Common myeloid progenitor, CD34-positive (primary cell): ENCODE measurements at regions not wholly inside any gene's neighbourhood (a gene's known extent, or its start where the extent isn't known, plus 50 kb on each side); places are given as distances from the start of the nearest gene placed in this dataset.

Source experiments
- CTCF ChIA-PET: fragments of 350-600 bp; sonication (Branson Sonifier 250); formaldehyde crosslinking; loops from one replicate; lab custom pipeline; 2021; ENCODE audit warnings: antibody characterized with exemption; lab: Charles Lee
- POLR2A ChIA-PET: fragments of 350-600 bp; sonication (Branson Sonifier 250); formaldehyde crosslinking; loops from one replicate; lab custom pipeline; 2021; ENCODE audit warnings: antibody characterized with exemption; lab: Charles Lee
- DNase-seq, 3 donors: peaks; one replicate each; pipeline versions ENCODE4 v3.0.0 to v3.0.0-alpha.2; 2013
- H3K27ac ChIP-seq, 2 experiments: 1 replicate in 1 of 2; 2 replicates in 1 of 2; pipeline ENCODE4 v1.7.0; 2013; ENCODE audit warnings: inconsistent platforms in 2 of 2, low read length in 2 of 2, mild to moderate bottlenecking in 2 of 2, low read depth in 1 of 2, moderate library complexity in 1 of 2; ENCODE audit not compliant: severe bottlenecking in 2 of 2, insufficient read depth in 1 of 2, poor library complexity in 1 of 2
- H3K27me3 ChIP-seq, 5 experiments: replicated peaks in 2 of 5; 1 replicate in 3 of 5; 2 replicates in 2 of 5; pipeline versions ENCODE4 v1.6.1 to v1.7.0; 2013; ENCODE audit warnings: low read length in 4 of 5, mild to moderate bottlenecking in 2 of 5, moderate library complexity in 2 of 5, inconsistent platforms in 1 of 5; ENCODE audit not compliant: insufficient read depth in 5 of 5, control insufficient read depth in 4 of 5
- H3K36me3 ChIP-seq, 4 experiments: 1 replicate in 2 of 4; 2 replicates in 2 of 4; pipeline versions ENCODE4 v1.6.1 to v1.7.0; 2013; ENCODE audit warnings: low read length in 3 of 4, control low read depth in 1 of 4, mild to moderate bottlenecking in 1 of 4; ENCODE audit not compliant: control insufficient read depth in 4 of 4, insufficient read depth in 4 of 4
- H3K4me1 ChIP-seq, 4 experiments: 1 replicate in 3 of 4; 2 replicates in 1 of 4; pipeline versions ENCODE4 v1.6.1 to v1.7.1; 2013; ENCODE audit warnings: low read length in 3 of 4, mild to moderate bottlenecking in 3 of 4, control low read depth in 1 of 4, inconsistent platforms in 1 of 4, moderate library complexity in 1 of 4; ENCODE audit not compliant: control insufficient read depth in 4 of 4, insufficient read depth in 4 of 4; ENCODE audit errors: control extremely low read depth in 1 of 4
- H3K4me3 ChIP-seq, 7 experiments: 1 replicate in 4 of 7; 2 replicates in 3 of 7; pipeline versions ENCODE4 v1.5.1 to v1.7.0; 2013; ENCODE audit warnings: mild to moderate bottlenecking in 7 of 7, low read length in 6 of 7, moderate library complexity in 6 of 7, inconsistent platforms in 2 of 7, low read depth in 2 of 7, control low read depth in 1 of 7; ENCODE audit not compliant: insufficient read depth in 4 of 7, control insufficient read depth in 1 of 7; ENCODE audit errors: extremely low read depth in 1 of 7
- H3K9me3 ChIP-seq, 5 experiments: 1 replicate in 4 of 5; 2 replicates in 1 of 5; pipeline versions ENCODE4 v1.6.1 to v1.7.1; 2013; ENCODE audit warnings: low read length in 4 of 5, mild to moderate bottlenecking in 2 of 5, inconsistent platforms in 1 of 5, low read depth in 1 of 5, moderate library complexity in 1 of 5; ENCODE audit not compliant: control insufficient read depth in 4 of 5, insufficient read depth in 2 of 5; ENCODE audit errors: control extremely low read depth in 1 of 5
- WGBS: methylation state at CpG from one replicate; pipeline ENCODE4 v1.1.5; 2013; ENCODE audit not compliant: insufficient coverage; 5-methylcytosine and 5-hydroxymethylcytosine counted together

DNA sequence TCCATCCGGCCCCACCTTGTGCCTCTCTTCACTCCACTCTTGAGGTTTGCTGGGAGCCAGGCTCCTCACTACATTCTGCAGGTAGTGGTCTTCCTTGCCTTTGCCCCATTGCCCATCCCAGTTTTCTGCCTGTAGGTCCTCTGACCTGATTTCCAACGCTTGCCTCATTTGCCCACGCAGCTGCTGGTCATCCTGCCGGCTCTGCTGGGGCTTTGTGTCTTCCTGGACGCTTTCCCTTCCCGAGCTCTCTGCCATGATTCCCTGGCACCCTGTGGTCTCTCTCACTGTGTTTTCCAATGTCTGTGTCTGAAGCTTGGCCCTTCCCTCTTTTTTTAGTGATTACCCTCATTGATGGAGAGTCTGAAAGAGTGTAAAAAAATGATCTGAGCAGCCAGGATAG lies 451.6 kb downstream of the UTRN start:
- H3K4me1 ChIP-seq = no peaks in the 10 kb centered on the region
- ChIA-PET CTCF (no interaction called here), POLR2A (no interaction called here)
- H3K27ac ChIP-seq = no peak overlapping the region
- no peak for DNase-seq
- peaks cover 6 to 37% (median 13%) of the 10 kb centered on the region in 4 experiments for H3K36me3 ChIP-seq
- no peaks in the 10 kb centered on the region for H3K9me3 ChIP-seq
- WGBS = 98% methylated on average over 6 of the region's 6 CpGs
- no peaks in the 10 kb centered on the region for H3K27me3 ChIP-seq
- no peak overlapping the region for H3K4me3 ChIP-seq

DNA sequence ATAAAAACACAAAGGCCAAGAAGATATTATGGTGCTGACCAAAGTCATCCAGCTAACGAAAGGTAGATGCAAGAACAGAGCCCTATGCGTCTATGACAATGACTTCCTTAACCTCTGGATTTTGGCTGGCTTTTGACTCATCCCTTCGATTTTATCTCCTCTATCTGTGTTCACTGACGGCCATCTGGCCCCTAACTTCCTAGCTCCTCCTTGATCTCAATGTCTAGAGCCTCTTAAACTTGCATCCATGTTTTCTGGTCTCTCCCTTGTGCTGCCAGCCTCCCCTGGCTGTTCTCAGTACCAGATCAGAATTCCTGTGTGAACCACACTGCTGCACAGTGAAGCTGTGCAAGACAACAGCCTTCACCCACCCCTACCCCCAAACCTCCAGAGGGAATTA lies 452.9 kb downstream of the UTRN start:
- ChIA-PET CTCF (no interaction called here), POLR2A (no interaction called here)
- H3K36me3 ChIP-seq = peaks cover 0 to 27% (median 12%) of the 10 kb centered on the region in 4 experiments
- H3K27me3 ChIP-seq = no peaks in the 10 kb centered on the region
- H3K4me3 ChIP-seq = no peak overlapping the region
- WGBS = 89% methylated on average over 4 of the region's 4 CpGs
- H3K4me1 ChIP-seq = no peaks in the 10 kb centered on the region
- H3K9me3 ChIP-seq = no peaks in the 10 kb centered on the region
- H3K27ac ChIP-seq = no peak overlapping the region
- DNase-seq = no peak

- Histone ChIP-seq H3K9me3 (no peaks in the 10 kb centered on the region), H3K27ac (no peak overlapping the region), H3K4me1 (no peaks in the 10 kb centered on the region), H3K27me3 (no peaks in the 10 kb centered on the region), H3K4me3 (no peak overlapping the region), H3K36me3 (peaks cover 0 to 13% (median 7%) of the 10 kb centered on the region in 4 experiments)
- ChIA-PET POLR2A (no interaction called here), CTCF (interaction anchor here (1.1 to 2.0 kb wide), 2 partner anchors 9 to 11 kb away, joined by 3 to 6 read pairs; no protein-coding TSS in a partner anchor)
- WGBS = no CpG with 5 or more reads among the region's 1 CpG
- DNase-seq = no peak
These were observed 454.7 kb downstream of the UTRN start for GRCh38 chr6:144739873-144740272.

DNA sequence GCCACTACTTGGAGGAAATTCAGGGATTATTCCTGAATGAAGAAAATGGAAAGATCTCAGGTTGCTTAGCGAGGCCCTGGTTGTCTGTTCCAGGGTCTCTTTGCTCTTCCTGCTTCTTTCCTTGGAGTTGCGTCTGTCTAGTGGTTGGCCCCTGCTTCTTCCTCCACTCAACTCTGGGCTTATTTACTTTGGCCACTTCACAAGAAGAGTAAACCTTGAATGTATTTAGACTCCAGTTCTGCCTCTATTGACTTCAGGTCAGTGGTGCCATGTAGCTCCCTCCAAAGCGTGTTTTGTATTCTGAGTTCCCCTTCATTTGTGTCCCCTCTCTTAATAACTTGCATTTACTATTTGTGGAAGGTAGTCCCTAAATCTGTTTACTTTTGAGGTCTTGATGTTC lies 456.5 kb downstream of the UTRN start:
- no peak overlapping the region for H3K27ac ChIP-seq
- peaks cover 0 to 10% (median 4%) of the 10 kb centered on the region in 4 experiments for H3K36me3 ChIP-seq
- H3K27me3 ChIP-seq = no peaks in the 10 kb centered on the region
- no peaks in the 10 kb centered on the region for H3K4me1 ChIP-seq
- H3K4me3 ChIP-seq = no peak overlapping the region
- POLR2A ChIA-PET = no interaction called here
- WGBS = 95% methylated on average over 3 of the region's 3 CpGs
- CTCF ChIA-PET = no interaction called here
- no peaks in the 10 kb centered on the region for H3K9me3 ChIP-seq
- DNase-seq = no peak

GRCh38 chr6:144742779-144743178 lies 457.6 kb downstream of the UTRN start:
- CTCF ChIA-PET = no interaction called here

DNA sequence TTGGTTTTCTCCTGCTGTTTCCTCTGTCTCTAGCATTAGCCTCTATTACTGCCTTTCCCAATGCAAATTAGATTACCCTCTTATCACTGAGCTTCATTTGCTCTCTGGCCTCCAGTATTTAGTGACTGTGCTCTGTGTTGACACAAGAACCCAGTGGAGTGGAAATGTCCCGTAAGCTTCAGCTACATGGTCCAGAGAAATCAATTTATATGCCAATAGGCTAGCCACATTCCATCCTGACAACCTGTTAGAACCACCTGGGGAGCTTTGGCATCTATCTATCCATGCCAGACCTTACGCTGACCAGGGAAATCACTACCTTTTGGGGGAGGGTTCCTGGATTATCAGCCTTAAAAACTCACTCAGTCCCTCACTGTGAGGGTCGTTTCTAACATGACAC lies 459.6 kb downstream of the UTRN start:
- Histone ChIP-seq H3K9me3 (no peaks in the 10 kb centered on the region), H3K36me3 (peaks cover 5 to 14% (median 11%) of the 10 kb centered on the region in 4 experiments), H3K4me3 (no peak overlapping the region), H3K4me1 (no peaks in the 10 kb centered on the region), H3K27ac (no peak overlapping the region), H3K27me3 (no peaks in the 10 kb centered on the region)
- ChIA-PET POLR2A (no interaction called here), CTCF (interaction anchor here (2.0 kb wide), 1 partner anchor 10 kb away, joined by 5 read pairs; no protein-coding TSS in a partner anchor)
- DNase-seq = no peak
- WGBS = 100% methylated on average over 2 of the region's 3 CpGs

More at GRCh38 chr6:144742779-144743178, 457.6 kb downstream of the UTRN start:
- no peaks in the 10 kb centered on the region for H3K27me3 ChIP-seq
- H3K9me3 ChIP-seq = no peaks in the 10 kb centered on the region
- peaks cover 0 to 6% (median 5%) of the 10 kb centered on the region in 4 experiments for H3K36me3 ChIP-seq
- DNase-seq = no peak
- POLR2A ChIA-PET = no interaction called here
- H3K4me1 ChIP-seq = no peaks in the 10 kb centered on the region
- no peak overlapping the region for H3K4me3 ChIP-seq
- no CpG with 5 or more reads among the region's 2 CpGs for WGBS
- H3K27ac ChIP-seq = no peak overlapping the region

DNA sequence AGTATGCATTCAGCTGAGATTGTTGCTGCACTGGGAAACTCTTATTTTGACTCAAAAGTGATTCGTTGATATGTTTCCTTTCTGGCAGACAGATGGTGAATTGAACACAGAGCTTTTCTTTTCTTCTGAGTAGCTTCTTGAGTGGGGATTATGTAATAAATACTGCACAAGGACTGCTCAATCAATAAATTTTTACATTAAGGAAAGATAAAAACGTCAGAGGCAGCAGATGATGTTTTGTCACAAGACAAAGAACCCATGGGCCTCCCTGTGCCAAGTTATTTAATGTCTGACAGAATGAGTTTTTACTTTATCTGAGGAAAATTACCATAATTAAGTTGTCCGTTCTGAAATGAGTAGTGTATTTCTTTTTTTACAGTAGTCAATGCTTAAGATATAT lies 460.3 kb downstream of the UTRN start:
- ChIA-PET CTCF (interaction anchor here (2.0 kb wide), 1 partner anchor 11 kb away, joined by 5 read pairs; no protein-coding TSS in a partner anchor), POLR2A (no interaction called here)
- no peak for DNase-seq
- Histone ChIP-seq H3K4me1 (no peaks in the 10 kb centered on the region), H3K27me3 (no peaks in the 10 kb centered on the region), H3K4me3 (no peak overlapping the region), H3K9me3 (no peaks in the 10 kb centered on the region), H3K36me3 (peaks cover 5 to 17% (median 11%) of the 10 kb centered on the region in 4 experiments), H3K27ac (no peak overlapping the region)
- WGBS = no CpG with 5 or more reads among the region's 3 CpGs
